ENCODE measurements at regions not wholly inside any gene's neighbourhood (a gene's known extent, or its start where the extent isn't known, plus 50 kb on each side); places are given as distances from the start of the nearest gene placed in this dataset.

DNA sequence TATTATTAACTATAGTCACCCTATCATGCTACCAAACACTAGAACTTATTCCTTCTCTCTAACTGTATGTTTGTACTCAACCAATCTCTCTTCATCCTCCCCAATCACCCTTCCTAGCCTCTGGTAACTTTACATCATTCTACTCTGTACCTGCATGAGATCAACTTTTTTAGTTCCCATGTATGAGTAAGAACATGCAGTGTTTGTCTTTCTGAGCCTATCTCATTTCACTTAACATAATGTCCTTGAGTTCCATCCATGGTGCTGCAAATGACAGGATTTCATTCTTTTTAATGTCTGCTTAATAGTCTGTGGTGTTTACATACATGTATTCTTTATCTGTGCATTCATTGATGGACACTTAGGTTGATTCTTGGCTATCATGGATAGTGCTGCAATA, 108.9 kb upstream of the RFX8 start (continued):
- TF ChIP-seq SNAPC5 (CRISPR knock-in tag; IDR thresholded peaks at IDR 0.05) = no peak
- no peak for TF ChIP-seq BHLHE40 (IDR thresholded peaks at IDR 0.05; ENCODE audit: low read length)

- ATAC-seq (no peak), FAIRE-seq (no peak), DNase-seq (ENCODE audit: extremely low read depth in 1 of 4, low spot score in 3 of 4) (no peak)
- Histone ChIP-seq H3K4me2 (ENCODE audit: insufficient read depth, low read length) (no peak overlapping the region), H3K9me1 (ENCODE audit: control insufficient read depth, insufficient read depth, low read length) (no peaks in the 10 kb centered on the region), H3K4me1 (replicated peaks in 1 of 2; ENCODE audit: control insufficient read depth in 2 of 2, insufficient read depth in 2 of 2, low read length in 2 of 2) (no peaks in the 10 kb centered on the region), H3K4me3 (no peak overlapping the region), H3K9me3 (replicated peaks; ENCODE audit: control insufficient read depth, insufficient read depth, low read depth, low read length) (no peaks in the 10 kb centered on the region), H3K27me3 (ENCODE audit: control insufficient read depth in 2 of 2, insufficient read depth in 2 of 2, low read length in 2 of 2) (peaks cover 4 to 21% of the 10 kb centered on the region in 2 experiments; a peak in 4 of 5 replicates), H3K79me2 (ENCODE audit: control insufficient read depth, insufficient read depth, low read length) (no peaks in the 10 kb centered on the region), H2AFZ (ENCODE audit: low read depth, low read length) (no peak overlapping the region), H3K36me3 (ENCODE audit: control insufficient read depth, insufficient read depth, low read length) (no peaks in the 10 kb centered on the region), H3K9ac (ENCODE audit: insufficient read depth in 1 of 2, low read depth in 2 of 2, low read length in 2 of 2) (no peak overlapping the region), H4K20me1 (replicated peaks; ENCODE audit: control insufficient read depth, insufficient read depth, low read length) (no peaks in the 10 kb centered on the region), H3K27ac (ENCODE audit: extremely low read depth, low read depth, low read length) (no peak overlapping the region)
- TF ChIP-seq ZNF41 (CRISPR knock-in tag; conservative IDR thresholded peaks at IDR 0.05) (no peak), CBFA2T2 (conservative IDR thresholded peaks at IDR 0.05) (no peak)
- intact Hi-C loops (cut with micrococcal nuclease) (no loop called here), in situ Hi-C loops (cut with MboI) (no loop called here)
- CTCF ChIA-PET (ENCODE audit: low intra/inter-chr PET ratio) = no interaction called here
- POLR2A ChIA-PET = no interaction called here
- no TSS peak for BruUV-seq (replicated peaks)
- 0% methylated on average over 7 of the region's 7 CpGs for WGBS (ENCODE audit: insufficient coverage, low coverage, missing lambda C conversion rate)
These were observed 106.9 kb upstream of the RFX8 start for GRCh38 chr2:101581675-101582299.

- H3K4me2 ChIP-seq (ENCODE audit: insufficient read depth, low read length) = no peak overlapping the region
- no peaks in the 10 kb centered on the region for H3K4me1 ChIP-seq (replicated peaks in 1 of 2; ENCODE audit: control insufficient read depth in 2 of 2, insufficient read depth in 2 of 2, low read length in 2 of 2)
- no peaks in the 10 kb centered on the region for H3K9me3 ChIP-seq (replicated peaks; ENCODE audit: control insufficient read depth, insufficient read depth, low read depth, low read length)
- no TSS peak for BruUV-seq (replicated peaks)
- H3K4me3 ChIP-seq = no peak overlapping the region
- H3K9me1 ChIP-seq (ENCODE audit: control insufficient read depth, insufficient read depth, low read length) = no peaks in the 10 kb centered on the region
- intact Hi-C loops (cut with micrococcal nuclease) (no loop called here), in situ Hi-C loops (cut with MboI) (no loop called here)
- no peaks in the 10 kb centered on the region for H4K20me1 ChIP-seq (replicated peaks; ENCODE audit: control insufficient read depth, insufficient read depth, low read length)
- no peak for FAIRE-seq
- ATAC-seq = no peak
- H3K9ac ChIP-seq (ENCODE audit: insufficient read depth in 1 of 2, low read depth in 2 of 2, low read length in 2 of 2) = no peak overlapping the region
- DNase-seq (ENCODE audit: extremely low read depth in 1 of 4, low spot score in 3 of 4) = no peak
- POLR2A ChIA-PET = no interaction called here
- no peak overlapping the region for H3K27ac ChIP-seq (ENCODE audit: extremely low read depth, low read depth, low read length)
- H3K79me2 ChIP-seq (ENCODE audit: control insufficient read depth, insufficient read depth, low read length) = no peaks in the 10 kb centered on the region
- no peak overlapping the region for H2AFZ ChIP-seq (ENCODE audit: low read depth, low read length)
- H3K36me3 ChIP-seq (ENCODE audit: control insufficient read depth, insufficient read depth, low read length) = no peaks in the 10 kb centered on the region
- peaks cover 4 to 21% of the 10 kb centered on the region in 2 experiments; a peak in 4 of 5 replicates for H3K27me3 ChIP-seq (ENCODE audit: control insufficient read depth in 2 of 2, insufficient read depth in 2 of 2, low read length in 2 of 2)
- WGBS (ENCODE audit: insufficient coverage, low coverage, missing lambda C conversion rate) = 0% methylated on average over 5 of the region's 5 CpGs
- CTCF ChIA-PET (ENCODE audit: low intra/inter-chr PET ratio) = no interaction called here
- TF ChIP-seq, protein P1, sequence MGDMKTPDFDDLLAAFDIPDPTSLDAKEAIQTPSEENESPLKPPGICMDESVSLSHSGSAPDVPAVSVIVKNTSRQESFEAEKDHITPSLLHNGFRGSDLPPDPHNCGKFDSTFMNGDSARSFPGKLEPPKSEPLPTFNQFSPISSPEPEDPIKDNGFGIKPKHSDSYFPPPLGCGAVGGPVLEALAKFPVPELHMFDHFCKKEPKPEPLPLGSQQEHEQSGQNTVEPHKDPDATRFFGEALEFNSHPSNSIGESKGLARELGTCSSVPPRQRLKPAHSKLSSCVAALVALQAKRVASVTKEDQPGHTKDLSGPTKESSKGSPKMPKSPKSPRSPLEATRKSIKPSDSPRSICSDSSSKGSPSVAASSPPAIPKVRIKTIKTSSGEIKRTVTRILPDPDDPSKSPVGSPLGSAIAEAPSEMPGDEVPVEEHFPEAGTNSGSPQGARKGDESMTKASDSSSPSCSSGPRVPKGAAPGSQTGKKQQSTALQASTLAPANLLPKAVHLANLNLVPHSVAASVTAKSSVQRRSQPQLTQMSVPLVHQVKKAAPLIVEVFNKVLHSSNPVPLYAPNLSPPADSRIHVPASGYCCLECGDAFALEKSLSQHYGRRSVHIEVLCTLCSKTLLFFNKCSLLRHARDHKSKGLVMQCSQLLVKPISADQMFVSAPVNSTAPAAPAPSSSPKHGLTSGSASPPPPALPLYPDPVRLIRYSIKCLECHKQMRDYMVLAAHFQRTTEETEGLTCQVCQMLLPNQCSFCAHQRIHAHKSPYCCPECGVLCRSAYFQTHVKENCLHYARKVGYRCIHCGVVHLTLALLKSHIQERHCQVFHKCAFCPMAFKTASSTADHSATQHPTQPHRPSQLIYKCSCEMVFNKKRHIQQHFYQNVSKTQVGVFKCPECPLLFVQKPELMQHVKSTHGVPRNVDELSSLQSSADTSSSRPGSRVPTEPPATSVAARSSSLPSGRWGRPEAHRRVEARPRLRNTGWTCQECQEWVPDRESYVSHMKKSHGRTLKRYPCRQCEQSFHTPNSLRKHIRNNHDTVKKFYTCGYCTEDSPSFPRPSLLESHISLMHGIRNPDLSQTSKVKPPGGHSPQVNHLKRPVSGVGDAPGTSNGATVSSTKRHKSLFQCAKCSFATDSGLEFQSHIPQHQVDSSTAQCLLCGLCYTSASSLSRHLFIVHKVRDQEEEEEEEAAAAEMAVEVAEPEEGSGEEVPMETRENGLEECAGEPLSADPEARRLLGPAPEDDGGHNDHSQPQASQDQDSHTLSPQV (IDR thresholded peaks at IDR 0.05) = no peak
- TF ChIP-seq ZC3H4 (CRISPR knock-in tag; IDR thresholded peaks at IDR 0.05; ENCODE audit: borderline replicate concordance) (no peak), ZNF12 (CRISPR knock-in tag; IDR thresholded peaks at IDR 0.05) (no peak), ZFP1 (CRISPR knock-in tag; IDR thresholded peaks at IDR 0.05) (no peak)
- TF ChIP-seq, protein P2, sequence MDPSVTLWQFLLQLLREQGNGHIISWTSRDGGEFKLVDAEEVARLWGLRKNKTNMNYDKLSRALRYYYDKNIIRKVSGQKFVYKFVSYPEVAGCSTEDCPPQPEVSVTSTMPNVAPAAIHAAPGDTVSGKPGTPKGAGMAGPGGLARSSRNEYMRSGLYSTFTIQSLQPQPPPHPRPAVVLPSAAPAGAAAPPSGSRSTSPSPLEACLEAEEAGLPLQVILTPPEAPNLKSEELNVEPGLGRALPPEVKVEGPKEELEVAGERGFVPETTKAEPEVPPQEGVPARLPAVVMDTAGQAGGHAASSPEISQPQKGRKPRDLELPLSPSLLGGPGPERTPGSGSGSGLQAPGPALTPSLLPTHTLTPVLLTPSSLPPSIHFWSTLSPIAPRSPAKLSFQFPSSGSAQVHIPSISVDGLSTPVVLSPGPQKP (CRISPR knock-in tag; IDR thresholded peaks at IDR 0.05) = no peak
These were observed 105.6 kb upstream of the RFX8 start for GRCh38 chr2:101580528-101580927.
